ENCODE measurements at regions not wholly inside any gene's neighbourhood (a gene's known extent, or its start where the extent isn't known, plus 50 kb on each side); places are given as distances from the start of the nearest gene placed in this dataset.

- H3K4me1 Mint-ChIP-seq = peaks cover 11% of the 10 kb centered on the region
- Histone ChIP-seq H2AFZ (ENCODE audit: insufficient read depth, low read depth, low read length, poor library complexity, severe bottlenecking) (no peak overlapping the region), H4K20me1 (ENCODE audit: control insufficient read depth, insufficient read depth, low read length, poor library complexity, severe bottlenecking) (no peaks in the 10 kb centered on the region), H3K27me3 (replicated peaks in 1 of 4; ENCODE audit: control extremely low read depth in 1 of 4, control insufficient read depth in 3 of 4, insufficient read depth in 4 of 4, low read length in 3 of 4) (no peaks in the 10 kb centered on the region), H3K27ac (ENCODE audit: low read length in 2 of 2) (no peak overlapping the region), H3K4me1 (ENCODE audit: control insufficient read depth in 2 of 2, insufficient read depth in 2 of 2, low read length in 2 of 2) (peaks cover 6 to 9% of the 10 kb centered on the region in 2 donors), H3K9me3 (ENCODE audit: control extremely low read depth in 1 of 3, control insufficient read depth in 2 of 3, insufficient read depth in 1 of 3, low read length in 2 of 3) (no peaks in the 10 kb centered on the region), H3K4me2 (replicated peaks; ENCODE audit: low read depth, low read length, poor library complexity, severe bottlenecking) (no peak overlapping the region), H3K79me2 (ENCODE audit: control insufficient read depth, insufficient read depth, low read length) (no peaks in the 10 kb centered on the region), H3K36me3 (replicated peaks in 1 of 2; ENCODE audit: control extremely low read depth in 1 of 2, control insufficient read depth in 1 of 2, extremely low read depth in 1 of 2, insufficient read depth in 2 of 2, low read length in 1 of 2) (no peaks in the 10 kb centered on the region), H3K9ac (ENCODE audit: low read length) (no peak overlapping the region), H3K4me3 (ENCODE audit: control extremely low read depth in 1 of 5, extremely low read depth in 1 of 5, insufficient read depth in 1 of 5, low read depth in 2 of 5, low read length in 4 of 5) (no peak overlapping the region)
- ChIA-PET POLR2A (no interaction called here), CTCF (no interaction called here)
- no peak overlapping the region for H3K27ac Mint-ChIP-seq
- WGBS (ENCODE audit: insufficient coverage) = 95% methylated on average over 3 of the region's 7 CpGs
- DNase-seq = no peak
- no peaks in the 10 kb centered on the region for H3K27me3 Mint-ChIP-seq
- intact Hi-C loops (cut with micrococcal nuclease) = no loop called here
- ATAC-seq (ENCODE audit: low read depth) = no peak
- no peak overlapping the region for H3K4me3 Mint-ChIP-seq
- H3K9me3 Mint-ChIP-seq (ENCODE audit: insufficient read depth) = no peaks in the 10 kb centered on the region
- no peak for TF ChIP-seq CTCF (IDR thresholded peaks at IDR 0.05)
- no peak for TF ChIP-seq EZH2 (IDR thresholded peaks at IDR 0.05; ENCODE audit: borderline replicate concordance, insufficient read depth, low read depth, low read length, poor library complexity, severe bottlenecking)
These were observed 290.4 kb upstream of the KLF6 start for GRCh38 chr10:4075443-4075842.

- Histone ChIP-seq H3K4me1 (ENCODE audit: control insufficient read depth in 2 of 2, insufficient read depth in 2 of 2, low read length in 2 of 2) (peaks cover 2% of the 10 kb centered on the region in 2 donors), H3K4me3 (ENCODE audit: control extremely low read depth in 1 of 5, extremely low read depth in 1 of 5, insufficient read depth in 1 of 5, low read depth in 2 of 5, low read length in 4 of 5) (no peak overlapping the region), H3K9ac (ENCODE audit: low read length) (no peak overlapping the region), H2AFZ (ENCODE audit: insufficient read depth, low read depth, low read length, poor library complexity, severe bottlenecking) (no peak overlapping the region), H4K20me1 (ENCODE audit: control insufficient read depth, insufficient read depth, low read length, poor library complexity, severe bottlenecking) (no peaks in the 10 kb centered on the region), H3K27me3 (replicated peaks in 1 of 4; ENCODE audit: control extremely low read depth in 1 of 4, control insufficient read depth in 3 of 4, insufficient read depth in 4 of 4, low read length in 3 of 4) (no peaks in the 10 kb centered on the region), H3K79me2 (ENCODE audit: control insufficient read depth, insufficient read depth, low read length) (no peaks in the 10 kb centered on the region), H3K9me3 (ENCODE audit: control extremely low read depth in 1 of 3, control insufficient read depth in 2 of 3, insufficient read depth in 1 of 3, low read length in 2 of 3) (no peaks in the 10 kb centered on the region), H3K36me3 (replicated peaks in 1 of 2; ENCODE audit: control extremely low read depth in 1 of 2, control insufficient read depth in 1 of 2, extremely low read depth in 1 of 2, insufficient read depth in 2 of 2, low read length in 1 of 2) (no peaks in the 10 kb centered on the region), H3K27ac (ENCODE audit: low read length in 2 of 2) (no peak overlapping the region), H3K4me2 (replicated peaks; ENCODE audit: low read depth, low read length, poor library complexity, severe bottlenecking) (no peak overlapping the region)
- peaks cover 5% of the 10 kb centered on the region for H3K4me1 Mint-ChIP-seq
- DNase-seq (no peak), ATAC-seq (ENCODE audit: low read depth) (no peak)
- no peaks in the 10 kb centered on the region for H3K9me3 Mint-ChIP-seq (ENCODE audit: insufficient read depth)
- ChIA-PET CTCF (interaction anchor here (0.8 kb wide), 1 partner anchor 28 kb away, joined by 3 read pairs; no protein-coding TSS in a partner anchor), POLR2A (no interaction called here)
- intact Hi-C loops (cut with micrococcal nuclease) = no loop called here
- no peak for TF ChIP-seq CTCF (IDR thresholded peaks at IDR 0.05)
- TF ChIP-seq EZH2 (IDR thresholded peaks at IDR 0.05; ENCODE audit: borderline replicate concordance, insufficient read depth, low read depth, low read length, poor library complexity, severe bottlenecking) = no peak
- no peaks in the 10 kb centered on the region for H3K27me3 Mint-ChIP-seq
- WGBS (ENCODE audit: insufficient coverage) = 84% methylated on average over 8 of the region's 10 CpGs
- H3K27ac Mint-ChIP-seq = no peak overlapping the region
- no peak overlapping the region for H3K4me3 Mint-ChIP-seq
These were observed 289.8 kb upstream of the KLF6 start for GRCh38 chr10:4074545-4075407.

All from B cell (primary cell).